ENCODE measurements at regions not wholly inside any gene's neighbourhood (a gene's known extent, or its start where the extent isn't known, plus 50 kb on each side); places are given as distances from the start of the nearest gene placed in this dataset.

- H3K36me3 ChIP-seq (ENCODE audit: insufficient read depth, low read length), result no peaks in the 10 kb centered on the region
- H3K4me3 ChIP-seq (ENCODE audit: low read length), result no peak overlapping the region
- H3K4me1 ChIP-seq (ENCODE audit: control insufficient read depth, insufficient read depth, low read length), result no peaks in the 10 kb centered on the region
- H3K9ac ChIP-seq (ENCODE audit: low read depth, low read length), result no peak overlapping the region
- H3K9me3 ChIP-seq (replicated peaks; ENCODE audit: low read length), result peaks cover 6% of the 10 kb centered on the region
- H3K27me3 ChIP-seq (ENCODE audit: control insufficient read depth, insufficient read depth, low read length), result no peaks in the 10 kb centered on the region
- no peak overlapping the region for H3K4me2 ChIP-seq (ENCODE audit: low read length)
Measured at GRCh38 chr11:25159341-25159740, 662.5 kb downstream of the LUZP2 start.

- H3K4me1 ChIP-seq (ENCODE audit: control insufficient read depth, insufficient read depth, low read length), result no peaks in the 10 kb centered on the region
- H3K9ac ChIP-seq (ENCODE audit: low read depth, low read length), result no peak overlapping the region
- H3K9me3 ChIP-seq (replicated peaks; ENCODE audit: low read length), result peaks cover 6% of the 10 kb centered on the region
- no peak overlapping the region for H3K4me2 ChIP-seq (ENCODE audit: low read length)
- no peak overlapping the region for H3K4me3 ChIP-seq (ENCODE audit: low read length)
- no peaks in the 10 kb centered on the region for H3K27me3 ChIP-seq (ENCODE audit: control insufficient read depth, insufficient read depth, low read length)
- no peaks in the 10 kb centered on the region for H3K36me3 ChIP-seq (ENCODE audit: insufficient read depth, low read length)
Measured at GRCh38 chr11:25163421-25163820, 666.6 kb downstream of the LUZP2 start.

GRCh38 chr11:25180187-25180586 lies 683.3 kb downstream of the LUZP2 start:
- H3K4me3 ChIP-seq (ENCODE audit: low read length), result no peak overlapping the region

GRCh38 chr11:25183411-25183810 lies 686.6 kb downstream of the LUZP2 start:
- no peaks in the 10 kb centered on the region for H3K27me3 ChIP-seq (ENCODE audit: control insufficient read depth, insufficient read depth, low read length)
- no peak overlapping the region for H3K4me3 ChIP-seq (ENCODE audit: low read length)
- no peak overlapping the region for H3K9ac ChIP-seq (ENCODE audit: low read depth, low read length)
- H3K4me2 ChIP-seq (ENCODE audit: low read length), result no peak overlapping the region
- no peaks in the 10 kb centered on the region for H3K36me3 ChIP-seq (ENCODE audit: insufficient read depth, low read length)
- H3K4me1 ChIP-seq (ENCODE audit: control insufficient read depth, insufficient read depth, low read length), result no peaks in the 10 kb centered on the region
- H3K9me3 ChIP-seq (replicated peaks; ENCODE audit: low read length), result peaks cover 4% of the 10 kb centered on the region

More at GRCh38 chr11:25180187-25180586, 683.3 kb downstream of the LUZP2 start:
- no peaks in the 10 kb centered on the region for H3K4me1 ChIP-seq (ENCODE audit: control insufficient read depth, insufficient read depth, low read length)
- H3K27me3 ChIP-seq (ENCODE audit: control insufficient read depth, insufficient read depth, low read length), result no peaks in the 10 kb centered on the region
- H3K36me3 ChIP-seq (ENCODE audit: insufficient read depth, low read length), result no peaks in the 10 kb centered on the region
- peaks cover 4% of the 10 kb centered on the region for H3K9me3 ChIP-seq (replicated peaks; ENCODE audit: low read length)
- H3K9ac ChIP-seq (ENCODE audit: low read depth, low read length), result no peak overlapping the region
- no peak overlapping the region for H3K4me2 ChIP-seq (ENCODE audit: low read length)

- Histone ChIP-seq H3K36me3 (ENCODE audit: insufficient read depth, low read length) (no peaks in the 10 kb centered on the region), H3K27me3 (ENCODE audit: control insufficient read depth, insufficient read depth, low read length) (no peaks in the 10 kb centered on the region), H3K9me3 (replicated peaks; ENCODE audit: low read length) (peaks cover 3% of the 10 kb centered on the region)
Measured at GRCh38 chr11:25197515-25197914, 700.7 kb downstream of the LUZP2 start.

GRCh38 chr11:25198704-25199103 lies 701.9 kb downstream of the LUZP2 start:
- H3K4me1 ChIP-seq (ENCODE audit: control insufficient read depth, insufficient read depth, low read length), result no peaks in the 10 kb centered on the region
- no peak overlapping the region for H3K4me3 ChIP-seq (ENCODE audit: low read length)
- no peaks in the 10 kb centered on the region for H3K27me3 ChIP-seq (ENCODE audit: control insufficient read depth, insufficient read depth, low read length)
- peaks cover 3% of the 10 kb centered on the region for H3K9me3 ChIP-seq (replicated peaks; ENCODE audit: low read length)
- no peak overlapping the region for H3K4me2 ChIP-seq (ENCODE audit: low read length)
- no peaks in the 10 kb centered on the region for H3K36me3 ChIP-seq (ENCODE audit: insufficient read depth, low read length)
- no peak overlapping the region for H3K9ac ChIP-seq (ENCODE audit: low read depth, low read length)

More at GRCh38 chr11:25197515-25197914, 700.7 kb downstream of the LUZP2 start:
- Histone ChIP-seq H3K4me2 (ENCODE audit: low read length) (no peak overlapping the region), H3K4me3 (ENCODE audit: low read length) (no peak overlapping the region), H3K4me1 (ENCODE audit: control insufficient read depth, insufficient read depth, low read length) (no peaks in the 10 kb centered on the region), H3K9ac (ENCODE audit: low read depth, low read length) (no peak overlapping the region)

GRCh38 chr11:25200925-25201324 lies 704.1 kb downstream of the LUZP2 start:
- no peak overlapping the region for H3K4me3 ChIP-seq (ENCODE audit: low read length)
- H3K36me3 ChIP-seq (ENCODE audit: insufficient read depth, low read length), result no peaks in the 10 kb centered on the region
- peaks cover 8% of the 10 kb centered on the region for H3K9me3 ChIP-seq (replicated peaks; ENCODE audit: low read length)
- H3K4me1 ChIP-seq (ENCODE audit: control insufficient read depth, insufficient read depth, low read length), result no peaks in the 10 kb centered on the region
- H3K27me3 ChIP-seq (ENCODE audit: control insufficient read depth, insufficient read depth, low read length), result no peaks in the 10 kb centered on the region
- H3K4me2 ChIP-seq (ENCODE audit: low read length), result no peak overlapping the region
- no peak overlapping the region for H3K9ac ChIP-seq (ENCODE audit: low read depth, low read length)

- Histone ChIP-seq H3K4me2 (ENCODE audit: low read length) (no peak overlapping the region), H3K27me3 (ENCODE audit: control insufficient read depth, insufficient read depth, low read length) (no peaks in the 10 kb centered on the region), H3K4me3 (ENCODE audit: low read length) (no peak overlapping the region), H3K4me1 (ENCODE audit: control insufficient read depth, insufficient read depth, low read length) (no peaks in the 10 kb centered on the region), H3K36me3 (ENCODE audit: insufficient read depth, low read length) (no peaks in the 10 kb centered on the region), H3K9me3 (replicated peaks; ENCODE audit: low read length) (peaks cover 4% of the 10 kb centered on the region), H3K9ac (ENCODE audit: low read depth, low read length) (no peak overlapping the region)
Measured at GRCh38 chr11:25206762-25207161, 709.9 kb downstream of the LUZP2 start.

- Histone ChIP-seq H3K4me2 (ENCODE audit: low read length) (no peak overlapping the region), H3K4me3 (ENCODE audit: low read length) (no peak overlapping the region), H3K4me1 (ENCODE audit: control insufficient read depth, insufficient read depth, low read length) (no peaks in the 10 kb centered on the region), H3K36me3 (ENCODE audit: insufficient read depth, low read length) (no peaks in the 10 kb centered on the region), H3K27me3 (ENCODE audit: control insufficient read depth, insufficient read depth, low read length) (no peaks in the 10 kb centered on the region), H3K9me3 (replicated peaks; ENCODE audit: low read length) (peaks cover 6% of the 10 kb centered on the region), H3K9ac (ENCODE audit: low read depth, low read length) (no peak overlapping the region)
Measured at GRCh38 chr11:25211635-25212254, 714.9 kb downstream of the LUZP2 start.

GRCh38 chr11:25214535-25215176 lies 717.8 kb downstream of the LUZP2 start:
- peaks cover 6% of the 10 kb centered on the region for H3K9me3 ChIP-seq (replicated peaks; ENCODE audit: low read length)
- H3K27me3 ChIP-seq (ENCODE audit: control insufficient read depth, insufficient read depth, low read length), result no peaks in the 10 kb centered on the region

GRCh38 chr11:25218036-25218435 lies 721.2 kb downstream of the LUZP2 start:
- H3K4me3 ChIP-seq (ENCODE audit: low read length), result no peak overlapping the region
- H3K36me3 ChIP-seq (ENCODE audit: insufficient read depth, low read length), result no peaks in the 10 kb centered on the region
- H3K4me2 ChIP-seq (ENCODE audit: low read length), result no peak overlapping the region
- H3K9me3 ChIP-seq (replicated peaks; ENCODE audit: low read length), result peaks cover 6% of the 10 kb centered on the region
- no peaks in the 10 kb centered on the region for H3K4me1 ChIP-seq (ENCODE audit: control insufficient read depth, insufficient read depth, low read length)
- H3K9ac ChIP-seq (ENCODE audit: low read depth, low read length), result no peak overlapping the region
- no peaks in the 10 kb centered on the region for H3K27me3 ChIP-seq (ENCODE audit: control insufficient read depth, insufficient read depth, low read length)

More at GRCh38 chr11:25214535-25215176, 717.8 kb downstream of the LUZP2 start:
- H3K4me2 ChIP-seq (ENCODE audit: low read length), result no peak overlapping the region
- no peaks in the 10 kb centered on the region for H3K36me3 ChIP-seq (ENCODE audit: insufficient read depth, low read length)
- no peaks in the 10 kb centered on the region for H3K4me1 ChIP-seq (ENCODE audit: control insufficient read depth, insufficient read depth, low read length)
- H3K4me3 ChIP-seq (ENCODE audit: low read length), result no peak overlapping the region
- H3K9ac ChIP-seq (ENCODE audit: low read depth, low read length), result no peak overlapping the region

GRCh38 chr11:25225078-25225477 lies 728.2 kb downstream of the LUZP2 start:
- Histone ChIP-seq H3K36me3 (ENCODE audit: insufficient read depth, low read length) (no peaks in the 10 kb centered on the region), H3K9ac (ENCODE audit: low read depth, low read length) (no peak overlapping the region), H3K4me3 (ENCODE audit: low read length) (no peak overlapping the region), H3K9me3 (replicated peaks; ENCODE audit: low read length) (peaks cover 2% of the 10 kb centered on the region), H3K4me2 (ENCODE audit: low read length) (no peak overlapping the region), H3K27me3 (ENCODE audit: control insufficient read depth, insufficient read depth, low read length) (no peaks in the 10 kb centered on the region), H3K4me1 (ENCODE audit: control insufficient read depth, insufficient read depth, low read length) (no peaks in the 10 kb centered on the region)
